Smooth muscle cell (in vitro differentiated cells): ENCODE measurements at regions not wholly inside any gene's neighbourhood (a gene's known extent, or its start where the extent isn't known, plus 50 kb on each side); places are given as distances from the start of the nearest gene placed in this dataset.

Experiments used
- DNase-seq: peaks from one replicate; lab custom pipeline; 2025; ENCODE audit not compliant: unreplicated experiment; lab: John Stamatoyannopoulos, UW
- H2AFZ ChIP-seq: fragments of 200-600 bp; sonication (generic); 2 replicates; pipeline ENCODE4 v1.6.0; 2016; ENCODE audit warnings: antibody characterized with exemption, low read depth, mild to moderate bottlenecking
- H3F3A ChIP-seq: fragments of 200-600 bp; sonication (generic); 2 replicates; pipeline ENCODE4 v1.6.0; 2017; ENCODE audit warnings: antibody characterized with exemption, low read depth
- H3K27ac ChIP-seq: fragments of 200-600 bp; sonication (generic); 2 replicates; pipeline ENCODE4 v1.5.1; 2016; ENCODE audit warnings: low read depth, mild to moderate bottlenecking
- H3K27me3 ChIP-seq: fragments of 200-600 bp; sonication (generic); 2 replicates; pipeline ENCODE4 v1.6.1; 2016; ENCODE audit warnings: low read depth, mild to moderate bottlenecking
- H3K36me3 ChIP-seq: fragments of 200-600 bp; sonication (generic); 2 replicates; pipeline ENCODE4 v1.5.1; 2016; ENCODE audit warnings: low read depth
- H3K4me1 ChIP-seq: fragments of 200-600 bp; sonication (generic); 2 replicates; pipeline ENCODE4 v1.5.1; 2016; ENCODE audit warnings: low read depth
- H3K4me2 ChIP-seq: fragments of 200-600 bp; sonication (generic); 2 replicates; pipeline ENCODE4 v1.6.0; 2016; ENCODE audit warnings: mild to moderate bottlenecking
- H3K4me3 ChIP-seq: fragments of 200-600 bp; sonication (generic); 2 replicates; pipeline ENCODE4 v1.5.1; 2016; ENCODE audit warnings: mild to moderate bottlenecking
- H3K79me2 ChIP-seq: fragments of 200-600 bp; sonication (generic); 2 replicates; pipeline ENCODE4 v1.6.0; 2016; ENCODE audit warnings: low read depth, mild to moderate bottlenecking
- H3K9ac ChIP-seq: fragments of 200-600 bp; sonication (generic); 2 replicates; pipeline ENCODE4 v1.6.0; 2016; ENCODE audit warnings: low read depth
- H3K9me3 ChIP-seq: fragments of 200-600 bp; sonication (generic); replicated peaks from 2 replicates; pipeline ENCODE4 v1.5.1; 2016; ENCODE audit warnings: low read depth
- H4K20me1 ChIP-seq: fragments of 200-600 bp; sonication (generic); 2 replicates; pipeline ENCODE4 v1.6.0; 2016; ENCODE audit warnings: low read depth
- WGBS: methylation state at CpG from one replicate; pipeline ENCODE4 v1.1.7; 2016; ENCODE audit warnings: low lambda C conversion rate; 5-methylcytosine and 5-hydroxymethylcytosine counted together
- TF ChIP-seq, protein P1 (sequence below): fragments of 200-600 bp; sonication (generic); IDR thresholded peaks from 2 replicates; pipeline ENCODE4 v1.5.1; 2017; ENCODE audit warnings: borderline replicate concordance, mild to moderate bottlenecking, antibody characterized with exemption; ENCODE audit not compliant: insufficient read depth, poor library complexity, severe bottlenecking

DNA sequence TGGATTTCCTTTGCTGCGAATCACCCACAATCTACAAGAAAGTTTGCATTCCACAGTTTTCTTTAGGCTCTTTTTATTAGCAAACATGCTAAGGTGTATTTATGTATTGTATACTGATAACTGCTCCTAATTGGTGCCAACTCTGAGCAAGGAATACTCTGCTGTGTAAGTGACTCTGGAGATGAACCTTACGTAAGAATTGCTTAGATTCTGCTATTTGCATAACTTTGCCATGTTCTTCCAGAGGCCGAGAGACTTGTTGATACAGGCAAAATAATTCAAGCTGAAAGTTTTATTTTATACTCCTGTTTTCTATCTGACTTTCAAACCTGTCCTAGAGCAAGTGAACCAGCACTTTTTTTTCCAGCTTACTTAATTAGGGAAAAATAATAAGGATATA lies 461.3 kb downstream of the GJA1 start:
- DNase-seq, result no peak
- no peak overlapping the region for H3K4me3 ChIP-seq
- no peak overlapping the region for H3K9ac ChIP-seq
- H3K27me3 ChIP-seq, result no peaks in the 10 kb centered on the region
- TF ChIP-seq, protein P1, sequence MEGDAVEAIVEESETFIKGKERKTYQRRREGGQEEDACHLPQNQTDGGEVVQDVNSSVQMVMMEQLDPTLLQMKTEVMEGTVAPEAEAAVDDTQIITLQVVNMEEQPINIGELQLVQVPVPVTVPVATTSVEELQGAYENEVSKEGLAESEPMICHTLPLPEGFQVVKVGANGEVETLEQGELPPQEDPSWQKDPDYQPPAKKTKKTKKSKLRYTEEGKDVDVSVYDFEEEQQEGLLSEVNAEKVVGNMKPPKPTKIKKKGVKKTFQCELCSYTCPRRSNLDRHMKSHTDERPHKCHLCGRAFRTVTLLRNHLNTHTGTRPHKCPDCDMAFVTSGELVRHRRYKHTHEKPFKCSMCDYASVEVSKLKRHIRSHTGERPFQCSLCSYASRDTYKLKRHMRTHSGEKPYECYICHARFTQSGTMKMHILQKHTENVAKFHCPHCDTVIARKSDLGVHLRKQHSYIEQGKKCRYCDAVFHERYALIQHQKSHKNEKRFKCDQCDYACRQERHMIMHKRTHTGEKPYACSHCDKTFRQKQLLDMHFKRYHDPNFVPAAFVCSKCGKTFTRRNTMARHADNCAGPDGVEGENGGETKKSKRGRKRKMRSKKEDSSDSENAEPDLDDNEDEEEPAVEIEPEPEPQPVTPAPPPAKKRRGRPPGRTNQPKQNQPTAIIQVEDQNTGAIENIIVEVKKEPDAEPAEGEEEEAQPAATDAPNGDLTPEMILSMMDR, result no peak
- no peaks in the 10 kb centered on the region for H4K20me1 ChIP-seq
- H3K4me1 ChIP-seq, result peaks cover 41% of the 10 kb centered on the region
- no peak overlapping the region for H3K4me2 ChIP-seq
- H2AFZ ChIP-seq, result no peak overlapping the region
- no peaks in the 10 kb centered on the region for H3K9me3 ChIP-seq
- no peaks in the 10 kb centered on the region for H3F3A ChIP-seq
- WGBS, result 83% methylated on average over 3 of the region's 3 CpGs
- H3K36me3 ChIP-seq, result no peaks in the 10 kb centered on the region
- H3K27ac ChIP-seq, result peak overlapping the region; percentile 13
- H3K79me2 ChIP-seq, result no peaks in the 10 kb centered on the region

DNA sequence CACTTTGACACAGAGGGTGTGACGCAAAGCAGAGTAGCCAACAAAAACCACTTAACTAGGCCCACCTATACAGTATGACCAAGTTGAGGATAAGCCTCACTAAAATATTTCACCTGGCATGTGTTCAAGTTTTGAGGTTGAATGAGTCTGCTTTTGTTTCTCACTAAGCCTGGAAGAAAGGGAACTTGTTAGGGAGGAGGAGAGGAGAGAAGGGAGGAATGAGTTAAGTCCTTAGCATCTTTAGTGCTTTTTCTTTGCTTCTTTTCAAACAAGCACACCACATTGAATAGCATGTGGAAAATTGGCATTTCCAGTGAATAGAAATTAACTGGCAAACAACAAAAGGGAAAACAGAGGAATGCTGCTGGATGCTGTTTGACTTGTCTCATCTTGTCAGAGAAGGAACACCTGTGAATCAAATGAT lies 461.9 kb downstream of the GJA1 start:
- H3K36me3 ChIP-seq, result no peaks in the 10 kb centered on the region
- TF ChIP-seq, protein P1, result no peak
- no peaks in the 10 kb centered on the region for H3F3A ChIP-seq
- H3K9ac ChIP-seq, result no peak overlapping the region
- H3K27ac ChIP-seq, result no peak overlapping the region
- no peaks in the 10 kb centered on the region for H3K27me3 ChIP-seq
- no peaks in the 10 kb centered on the region for H3K79me2 ChIP-seq
- H2AFZ ChIP-seq, result no peak overlapping the region
- 83% methylated on average over 1 of the region's 1 CpG for WGBS
- peaks cover 41% of the 10 kb centered on the region for H3K4me1 ChIP-seq
- no peaks in the 10 kb centered on the region for H4K20me1 ChIP-seq
- H3K9me3 ChIP-seq, result no peaks in the 10 kb centered on the region
- no peak for DNase-seq
- no peak overlapping the region for H3K4me2 ChIP-seq
- no peak overlapping the region for H3K4me3 ChIP-seq

DNA sequence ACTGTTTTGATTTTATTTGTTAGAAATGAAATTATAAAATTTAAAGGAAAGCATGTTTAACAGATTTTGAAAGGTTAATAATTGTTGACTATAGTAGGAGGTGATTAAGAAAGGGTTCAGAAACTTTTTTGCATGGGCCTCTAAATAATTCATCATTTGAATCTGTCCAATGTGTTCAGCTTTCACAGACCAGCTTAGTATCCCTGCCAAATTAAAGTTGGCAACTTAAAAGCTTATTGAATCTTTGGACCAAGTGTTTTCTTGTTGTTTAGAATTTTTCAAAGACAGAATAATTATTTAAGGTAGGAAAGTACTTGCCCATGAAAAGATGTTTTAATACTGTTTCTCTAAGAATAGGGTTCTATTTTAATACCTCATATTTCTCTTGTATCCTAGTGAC lies 466.0 kb downstream of the GJA1 start:
- Histone ChIP-seq H3K27me3 (no peaks in the 10 kb centered on the region), H3K36me3 (no peaks in the 10 kb centered on the region), H3K79me2 (no peaks in the 10 kb centered on the region), H3K4me2 (no peak overlapping the region), H4K20me1 (no peaks in the 10 kb centered on the region), H3K27ac (no peak overlapping the region), H3K9ac (no peak overlapping the region), H3K4me1 (peaks cover 17% of the 10 kb centered on the region), H3F3A (no peaks in the 10 kb centered on the region), H2AFZ (no peak overlapping the region), H3K9me3 (no peaks in the 10 kb centered on the region), H3K4me3 (no peak overlapping the region)
- no peak for DNase-seq
- TF ChIP-seq, protein P1, result no peak

- no peaks in the 10 kb centered on the region for H3K4me1 ChIP-seq
- peaks cover 5% of the 10 kb centered on the region for H3K36me3 ChIP-seq
- H3K4me3 ChIP-seq, result no peak overlapping the region
- no peaks in the 10 kb centered on the region for H3F3A ChIP-seq
- H3K4me2 ChIP-seq, result no peak overlapping the region
- TF ChIP-seq, protein P1, result no peak
- no peak overlapping the region for H3K9ac ChIP-seq
- no peak for DNase-seq
- H3K27me3 ChIP-seq, result no peaks in the 10 kb centered on the region
- no peaks in the 10 kb centered on the region for H3K79me2 ChIP-seq
- H3K9me3 ChIP-seq, result peaks cover 7% of the 10 kb centered on the region
- 88% methylated on average over 4 of the region's 4 CpGs for WGBS
- no peak overlapping the region for H2AFZ ChIP-seq
- H4K20me1 ChIP-seq, result no peaks in the 10 kb centered on the region
- no peak overlapping the region for H3K27ac ChIP-seq
Measured at GRCh38 chr6:121904559-121904958, 469.1 kb downstream of the GJA1 start.
